ENCODE measurements at regions not wholly inside any gene's neighbourhood (a gene's known extent, or its start where the extent isn't known, plus 50 kb on each side); places are given as distances from the start of the nearest gene placed in this dataset.

- no peak overlapping the region for H2AK5ac ChIP-seq (ENCODE audit: low read depth, low read length)
- ChIA-PET POLR2A (ENCODE audit: partially characterized antibody) (no interaction called here), CTCF (ENCODE audit: partially characterized antibody) (interaction anchor here (0.6 to 1.9 kb wide), 3 partner anchors 20 to 304 kb away, joined by 3 to 6 read pairs (median 4); no protein-coding TSS in a partner anchor)
- H3K36me3 ChIP-seq (ENCODE audit: control insufficient read depth in 2 of 4, insufficient read depth in 4 of 4, low read length in 3 of 4): no peaks in the 10 kb centered on the region
- H4K91ac ChIP-seq (replicated peaks; ENCODE audit: insufficient read length, low read length): no peak overlapping the region
- no peak overlapping the region for H2BK20ac ChIP-seq (ENCODE audit: low read length)
- no peak overlapping the region for H3K4ac ChIP-seq (replicated peaks; ENCODE audit: insufficient read length, low read depth, low read length)
- H3K4me2 ChIP-seq (ENCODE audit: insufficient read depth in 1 of 2, low read depth in 2 of 2, low read length in 2 of 2): no peak overlapping the region
- H3K27ac ChIP-seq (ENCODE audit: low read depth, low read length): no peak overlapping the region
- FAIRE-seq: no peak
- H3K14ac ChIP-seq (ENCODE audit: insufficient read length): no peak overlapping the region
- no peak overlapping the region for H4K5ac ChIP-seq (ENCODE audit: insufficient read length, low read depth, low read length)
- TF ChIP-seq POLR2A (IDR thresholded peaks at IDR 0.05; ENCODE audit: control extremely low read depth in 1 of 2, low read depth in 2 of 2, low read length in 2 of 2) (no peak), POU5F1 (IDR thresholded peaks at IDR 0.05; ENCODE audit: low read depth, low read length) (no peak), RAD21 (IDR thresholded peaks at IDR 0.05 in 1 of 2, conservative IDR thresholded peaks at IDR 0.05 in 1 of 2; ENCODE audit: low read depth in 2 of 2, low read length in 2 of 2) (no peak), PHF8 (conservative IDR thresholded peaks at IDR 0.05; ENCODE audit: low read depth, low read length) (no peak)
- no peak for DNase-seq (ENCODE audit: low read depth in 1 of 2, low spot score in 2 of 2)
- no peaks in the 10 kb centered on the region for H4K20me1 ChIP-seq (replicated peaks in 1 of 2; ENCODE audit: control insufficient read depth in 1 of 2, insufficient read depth in 2 of 2, low read length in 2 of 2)
- H2BK12ac ChIP-seq (ENCODE audit: low read depth, low read length): no peak overlapping the region
- no peak overlapping the region for H3K23ac ChIP-seq (ENCODE audit: insufficient read length)
- no peak overlapping the region for H2BK15ac ChIP-seq (ENCODE audit: low read length)
- H3K79me1 ChIP-seq (ENCODE audit: low read depth, low read length): no peaks in the 10 kb centered on the region
- no peak overlapping the region for H2BK5ac ChIP-seq (ENCODE audit: low read depth, low read length)
- WGBS, 2 experiments (ENCODE audit: extremely low coverage in 1 of 2, insufficient coverage in 1 of 2, insufficient read length in 1 of 2, insufficient replicate concordance in 2 of 2, low coverage in 1 of 2, low lambda C conversion rate in 2 of 2, missing lambda C conversion rate in 1 of 2): 88% methylated on average over 4 of the region's 4 CpGs; no CpG with 5 or more reads in 1 of the 2 experiments
- no peak overlapping the region for H3K9ac ChIP-seq (replicated peaks in 1 of 4; ENCODE audit: extremely low read depth in 1 of 4, low read depth in 3 of 4, low read length in 3 of 4)
- no peaks in the 10 kb centered on the region for H3K9me3 ChIP-seq (ENCODE audit: insufficient read depth in 2 of 2, low read depth in 1 of 2, low read length in 1 of 2)
- no peak overlapping the region for H2AFZ ChIP-seq (ENCODE audit: low read length)
- H3K79me2 ChIP-seq (ENCODE audit: control insufficient read depth in 1 of 2, insufficient read depth in 2 of 2, low read length in 2 of 2): no peaks in the 10 kb centered on the region
- no peak overlapping the region for H3K4me3 ChIP-seq (ENCODE audit: extremely low read depth in 1 of 4, insufficient read depth in 2 of 4, low read depth in 3 of 4, low read length in 4 of 4)
- no peaks in the 10 kb centered on the region for H3K4me1 ChIP-seq (replicated peaks in 1 of 4; ENCODE audit: control insufficient read depth in 3 of 4, insufficient read depth in 4 of 4, low read length in 3 of 4)
- no peak overlapping the region for H3K56ac ChIP-seq (replicated peaks; ENCODE audit: insufficient read length, low read depth, low read length)
- H2BK120ac ChIP-seq (replicated peaks; ENCODE audit: low read depth, low read length): no peak overlapping the region
- H3K18ac ChIP-seq (ENCODE audit: extremely low read depth, low read length): no peak overlapping the region
- H3K23me2 ChIP-seq (ENCODE audit: low read depth, low read length): no peaks in the 10 kb centered on the region
- no peak overlapping the region for H4K8ac ChIP-seq (ENCODE audit: extremely low read depth, insufficient read depth, low read length)
- no peaks in the 10 kb centered on the region for H3K27me3 ChIP-seq (replicated peaks in 1 of 4; ENCODE audit: control insufficient read depth in 3 of 4, extremely low read depth in 1 of 4, insufficient read depth in 3 of 4, low read length in 3 of 4)
These were observed 137.1 kb upstream of the BASP1 start for GRCh38 chr5:17080361-17080760.

Measured in H1 (cell line).